ENCODE measurements at regions not wholly inside any gene's neighbourhood (a gene's known extent, or its start where the extent isn't known, plus 50 kb on each side); places are given as distances from the start of the nearest gene placed in this dataset.

DNA sequence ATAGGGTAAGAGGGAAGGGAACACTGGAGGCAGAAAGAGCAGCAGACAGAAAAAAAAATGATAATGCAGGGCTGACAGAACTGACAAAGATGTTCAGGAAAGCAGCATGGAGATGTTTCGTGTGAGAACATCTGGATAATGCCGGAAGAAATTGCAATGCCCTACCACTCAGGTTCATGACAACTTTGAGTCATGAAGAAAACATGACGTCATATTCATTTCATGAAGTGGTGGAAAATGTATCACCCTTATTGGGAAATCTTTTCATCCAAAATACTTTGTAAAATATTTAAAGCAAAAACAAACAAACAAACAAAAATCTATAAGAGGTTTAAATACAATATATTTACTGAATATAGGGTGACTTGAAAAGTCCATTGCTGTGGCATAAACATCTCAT lies 305.4 kb upstream of the IGF1R start:
- ChIA-PET CTCF (no interaction called here), POLR2A (no interaction called here)
- FAIRE-seq (no peak), DNase-seq (ENCODE audit: low read depth, low spot score) (no peak)
- Histone ChIP-seq H3K4me2 (ENCODE audit: insufficient read depth, low read length) (no peak overlapping the region), H2AFZ (ENCODE audit: low read depth, low read length) (no peak overlapping the region), H3K4me3 (replicated peaks in 1 of 3; ENCODE audit: insufficient read depth in 1 of 3, low read depth in 1 of 3, low read length in 3 of 3) (no peak overlapping the region), H4K20me1 (replicated peaks; ENCODE audit: control insufficient read depth, extremely low read depth, insufficient read depth, low read length) (no peaks in the 10 kb centered on the region), H3K9me3 (replicated peaks; ENCODE audit: control insufficient read depth, insufficient read depth, low read length) (peaks cover 2% of the 10 kb centered on the region), H3K36me3 (ENCODE audit: control insufficient read depth in 2 of 2, extremely low read depth in 1 of 2, insufficient read depth in 2 of 2, low read length in 2 of 2) (no peaks in the 10 kb centered on the region), H3K27me3 (ENCODE audit: control insufficient read depth in 2 of 2, insufficient read depth in 2 of 2, low read length in 2 of 2) (no peaks in the 10 kb centered on the region), H3K9me1 (replicated peaks; ENCODE audit: control insufficient read depth, extremely low read depth, insufficient read depth, low read length) (no peaks in the 10 kb centered on the region), H3K79me2 (ENCODE audit: control insufficient read depth, insufficient read depth, low read length) (no peaks in the 10 kb centered on the region), H3K9ac (replicated peaks; ENCODE audit: extremely low read depth, insufficient read depth, low read length) (no peak overlapping the region), H3K27ac (ENCODE audit: insufficient read depth, low read depth, low read length) (no peak overlapping the region), H3K4me1 (ENCODE audit: control insufficient read depth, extremely low read depth, insufficient read depth, low read length) (no peaks in the 10 kb centered on the region)
- dilution Hi-C loops (cut with MboI; ENCODE audit: extremely low pct_ligation_motif_present, low sequenced_read_pairs) (no loop called here), intact Hi-C loops (cut with micrococcal nuclease) (no loop called here)
- no TSS peak for BruUV-seq (replicated peaks)
- no peak for TF ChIP-seq POLR2A (IDR thresholded peaks at IDR 0.05; ENCODE audit: low read depth, low read length)
- TF ChIP-seq POLR2AphosphoS5 (IDR thresholded peaks at IDR 0.05; ENCODE audit: insufficient read depth, low read depth, low read length), result no peak
- TF ChIP-seq JUN (IDR thresholded peaks at IDR 0.05; ENCODE audit: borderline replicate concordance, insufficient read depth, insufficient read length, low read depth), result no peak
- TF ChIP-seq MYC (IDR thresholded peaks at IDR 0.05; ENCODE audit: low read depth, low read length), result no peak
- TF ChIP-seq GATA2 (IDR thresholded peaks at IDR 0.05; ENCODE audit: insufficient read depth, insufficient read length, low read depth, low read length), result no peak
- no peak for TF ChIP-seq FOS (IDR thresholded peaks at IDR 0.05; ENCODE audit: borderline replicate concordance, insufficient read depth, low read length)
- TF ChIP-seq, protein P1, sequence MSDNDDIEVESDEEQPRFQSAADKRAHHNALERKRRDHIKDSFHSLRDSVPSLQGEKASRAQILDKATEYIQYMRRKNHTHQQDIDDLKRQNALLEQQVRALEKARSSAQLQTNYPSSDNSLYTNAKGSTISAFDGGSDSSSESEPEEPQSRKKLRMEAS (IDR thresholded peaks at IDR 0.05; ENCODE audit: insufficient read depth, insufficient read length), result no peak
- TF ChIP-seq, protein P2, sequence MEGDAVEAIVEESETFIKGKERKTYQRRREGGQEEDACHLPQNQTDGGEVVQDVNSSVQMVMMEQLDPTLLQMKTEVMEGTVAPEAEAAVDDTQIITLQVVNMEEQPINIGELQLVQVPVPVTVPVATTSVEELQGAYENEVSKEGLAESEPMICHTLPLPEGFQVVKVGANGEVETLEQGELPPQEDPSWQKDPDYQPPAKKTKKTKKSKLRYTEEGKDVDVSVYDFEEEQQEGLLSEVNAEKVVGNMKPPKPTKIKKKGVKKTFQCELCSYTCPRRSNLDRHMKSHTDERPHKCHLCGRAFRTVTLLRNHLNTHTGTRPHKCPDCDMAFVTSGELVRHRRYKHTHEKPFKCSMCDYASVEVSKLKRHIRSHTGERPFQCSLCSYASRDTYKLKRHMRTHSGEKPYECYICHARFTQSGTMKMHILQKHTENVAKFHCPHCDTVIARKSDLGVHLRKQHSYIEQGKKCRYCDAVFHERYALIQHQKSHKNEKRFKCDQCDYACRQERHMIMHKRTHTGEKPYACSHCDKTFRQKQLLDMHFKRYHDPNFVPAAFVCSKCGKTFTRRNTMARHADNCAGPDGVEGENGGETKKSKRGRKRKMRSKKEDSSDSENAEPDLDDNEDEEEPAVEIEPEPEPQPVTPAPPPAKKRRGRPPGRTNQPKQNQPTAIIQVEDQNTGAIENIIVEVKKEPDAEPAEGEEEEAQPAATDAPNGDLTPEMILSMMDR (IDR thresholded peaks at IDR 0.05; ENCODE audit: extremely low read depth in 1 of 2, insufficient read depth in 1 of 2, low read depth in 1 of 2, low read length in 2 of 2), result no peak
- TF ChIP-seq EZH2 (IDR thresholded peaks at IDR 0.05; ENCODE audit: borderline replicate concordance, low read depth, low read length, severe bottlenecking), result no peak
